AG08395 (cell line): ENCODE measurements at regions not wholly inside any gene's neighbourhood (a gene's known extent, or its start where the extent isn't known, plus 50 kb on each side); places are given as distances from the start of the nearest gene placed in this dataset.
"Not testable (repeated sequence)": the region's sequence is repeated elsewhere in the genome, so short reads cannot be mapped to it uniquely, and the experiment has no call there.

Experiments
- DNase-seq: peaks from one replicate; pipeline ENCODE4 v3.0.0; 2012; ENCODE audit warnings: mixed read lengths, low spot score

DNA sequence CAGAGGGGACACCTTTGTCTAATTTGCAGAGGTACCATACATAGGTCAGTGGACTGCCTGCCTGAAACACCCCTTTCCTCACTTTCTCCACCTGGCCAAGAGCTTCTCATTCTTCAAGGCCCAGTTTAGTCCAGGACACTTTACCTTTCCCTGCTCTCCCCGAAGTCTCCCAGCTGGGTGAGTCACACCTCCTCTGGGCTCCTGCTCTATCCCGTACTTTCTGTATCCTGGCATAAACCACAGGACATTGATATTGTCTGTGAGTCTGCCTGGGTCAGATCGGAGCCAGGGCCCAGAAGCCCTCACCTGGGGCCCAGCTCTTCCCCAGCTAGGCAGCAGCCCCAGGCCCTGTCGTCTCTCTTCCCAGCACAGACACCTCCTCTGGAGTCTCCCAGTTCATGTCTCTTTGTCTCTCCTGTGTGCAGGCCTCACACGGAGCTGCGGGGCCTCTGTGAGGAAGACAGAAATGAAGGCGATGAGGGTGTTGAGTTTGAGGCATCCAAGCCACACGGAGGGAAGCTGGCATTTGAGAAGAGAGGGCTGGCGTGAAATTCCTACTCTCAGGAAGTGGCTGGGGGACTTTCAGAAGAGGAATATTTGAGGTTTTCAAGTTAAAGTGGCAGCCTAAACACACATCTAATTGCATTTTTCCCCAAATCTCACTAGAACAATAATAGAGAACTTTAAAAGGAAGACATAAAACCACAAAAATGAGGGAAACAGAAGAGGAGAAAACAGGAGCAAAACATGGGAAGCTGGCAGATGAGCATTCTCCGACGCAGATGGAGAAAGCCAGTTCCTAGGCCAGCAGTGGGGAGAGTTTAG, 79.6 kb upstream of the LAPTM4A start:
- DNase-seq, result peak; percentile 62

DNA sequence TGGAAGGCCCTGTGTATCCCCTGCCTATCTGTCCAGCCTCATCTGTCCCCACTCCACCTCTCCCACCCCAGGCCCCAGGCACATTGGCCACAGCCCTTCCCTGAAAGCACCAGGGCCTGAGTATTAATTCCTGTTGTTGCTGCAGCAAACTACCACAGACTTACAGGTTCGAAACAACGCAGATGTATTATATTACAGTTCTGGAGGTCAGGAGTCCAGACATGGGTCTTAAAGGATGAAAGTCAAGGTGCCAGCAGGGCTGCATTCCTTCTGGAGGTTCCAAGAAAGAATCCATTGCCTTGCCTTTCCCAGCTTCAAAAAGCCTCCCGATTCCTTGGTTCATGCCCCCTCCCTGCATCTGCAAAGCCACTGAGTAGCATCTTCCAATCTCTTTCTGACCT, 78.7 kb upstream of the LAPTM4A start:
- no peak for DNase-seq

- no peak for DNase-seq
Observed at GRCh38 chr2:20129331-20130159, 78.1 kb upstream of the LAPTM4A start.

GRCh38 chr2:20128506-20129330, 77.3 kb upstream of the LAPTM4A start:
- no peak for DNase-seq

DNA sequence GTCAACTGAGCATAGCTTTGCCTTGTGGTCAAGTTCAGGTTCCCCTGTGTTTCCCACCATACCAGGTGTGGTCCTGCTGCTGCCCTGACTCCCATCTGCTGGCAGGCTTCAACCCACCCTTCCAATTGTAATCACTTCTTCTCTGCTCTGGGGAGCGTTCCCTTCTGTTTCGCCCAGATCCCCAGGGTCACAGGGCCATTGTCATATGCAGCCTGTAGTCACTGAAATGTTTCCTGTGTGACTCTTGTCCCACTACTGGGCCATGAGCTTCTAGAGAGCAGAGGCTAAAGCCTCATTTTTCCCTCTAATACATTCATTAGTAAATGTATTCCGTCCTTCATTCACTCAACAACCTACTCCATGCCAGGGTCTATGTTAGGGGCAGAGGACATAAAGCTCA, 75.0 kb upstream of the LAPTM4A start:
- no peak for DNase-seq

- no peak for DNase-seq
Observed at GRCh38 chr2:20126040-20126439, 74.6 kb upstream of the LAPTM4A start.

GRCh38 chr2:20125616-20126015, 74.2 kb upstream of the LAPTM4A start:
- DNase-seq, result peak; percentile 29

- DNase-seq, result no peak
Observed at GRCh38 chr2:20125164-20125563, 73.7 kb upstream of the LAPTM4A start.

- no peak for DNase-seq
Observed at GRCh38 chr2:20123871-20124594, 72.6 kb upstream of the LAPTM4A start.

DNA sequence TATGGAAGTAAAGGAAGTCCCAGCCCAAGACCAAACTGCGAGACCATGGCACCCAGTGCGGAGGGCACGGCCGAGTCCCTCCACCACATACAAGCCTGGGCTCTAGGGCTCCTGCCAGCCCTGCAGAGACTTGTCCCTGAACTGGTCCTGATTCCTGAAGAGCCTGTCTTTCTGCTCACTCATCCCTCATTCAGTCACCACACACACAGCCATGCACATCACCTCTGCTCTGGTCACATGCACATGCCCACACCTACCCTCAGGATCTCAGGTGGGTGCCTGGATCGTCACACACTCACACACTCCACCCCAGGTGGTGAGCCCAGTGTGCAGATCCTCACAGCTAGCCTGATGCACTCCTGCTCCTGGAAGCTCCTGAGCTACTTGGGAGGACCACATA, 71.4 kb upstream of the LAPTM4A start:
- DNase-seq, result no peak

DNA sequence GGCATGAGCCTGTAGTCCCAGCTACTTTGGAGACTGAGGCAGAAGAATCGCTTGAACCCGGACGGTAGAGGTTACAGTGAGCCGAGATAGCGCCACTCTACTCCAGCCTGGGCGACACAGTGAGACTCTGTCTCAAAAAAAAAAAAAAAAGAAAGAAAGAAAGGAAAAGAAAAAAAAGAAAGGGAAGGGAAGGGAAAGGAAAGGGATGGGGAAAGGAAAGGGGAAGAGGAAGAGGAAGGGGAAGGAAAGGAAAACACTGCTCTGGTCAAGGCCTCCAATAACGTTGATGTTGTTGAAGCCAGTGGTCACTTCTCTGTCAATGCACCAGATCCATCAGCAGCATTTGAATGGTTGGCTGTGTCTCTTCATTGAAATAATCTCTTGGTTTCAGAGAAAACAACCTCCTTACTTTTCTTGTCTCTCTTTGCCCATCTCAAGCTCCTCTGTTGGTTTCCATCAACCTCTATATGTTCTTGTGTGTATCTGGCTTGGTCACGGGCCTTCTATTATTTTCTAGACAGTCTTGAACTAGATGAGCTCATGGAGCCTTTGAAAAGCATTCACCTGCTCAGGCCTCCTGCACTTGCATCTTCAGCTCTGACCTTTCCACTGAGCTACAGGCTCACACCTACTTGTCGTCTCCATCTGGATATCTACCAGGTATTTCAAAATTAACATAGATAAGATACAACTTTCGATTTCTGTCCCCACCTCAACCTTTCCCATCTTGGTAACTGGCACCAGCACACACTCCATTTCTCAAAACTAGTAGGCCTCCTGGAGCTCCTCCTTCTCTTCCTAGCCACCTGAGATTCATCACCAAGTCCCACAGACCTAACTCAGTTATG, 69.4 kb upstream of the LAPTM4A start:
- no peak for DNase-seq

- DNase-seq, result no peak
Observed at GRCh38 chr2:20118051-20118450, 66.6 kb upstream of the LAPTM4A start.

DNA sequence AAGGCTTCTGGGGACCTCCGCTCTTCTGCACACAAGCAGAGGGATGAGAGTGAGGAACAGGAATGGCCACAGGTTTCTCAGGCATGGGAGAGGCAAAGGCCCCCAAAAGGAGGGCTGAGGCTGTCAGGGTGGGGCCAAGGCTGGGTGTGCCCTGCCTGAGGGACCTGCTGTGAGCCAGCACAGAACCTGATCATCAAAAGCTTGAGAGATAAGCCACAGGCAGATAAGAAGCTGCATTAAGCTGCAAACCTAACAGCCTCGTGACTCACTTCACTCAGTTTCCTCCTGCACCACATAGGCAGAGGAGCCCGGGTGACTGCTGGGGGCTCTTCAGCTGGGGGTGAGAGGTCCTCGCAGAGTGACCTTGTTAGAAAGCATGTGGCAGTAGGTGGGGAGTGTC, 64.5 kb upstream of the LAPTM4A start:
- DNase-seq, result no peak

GRCh38 chr2:20115374-20115773, 63.9 kb upstream of the LAPTM4A start:
- no peak for DNase-seq

- no peak for DNase-seq
Observed at GRCh38 chr2:20113986-20114938, 62.8 kb upstream of the LAPTM4A start.

DNA sequence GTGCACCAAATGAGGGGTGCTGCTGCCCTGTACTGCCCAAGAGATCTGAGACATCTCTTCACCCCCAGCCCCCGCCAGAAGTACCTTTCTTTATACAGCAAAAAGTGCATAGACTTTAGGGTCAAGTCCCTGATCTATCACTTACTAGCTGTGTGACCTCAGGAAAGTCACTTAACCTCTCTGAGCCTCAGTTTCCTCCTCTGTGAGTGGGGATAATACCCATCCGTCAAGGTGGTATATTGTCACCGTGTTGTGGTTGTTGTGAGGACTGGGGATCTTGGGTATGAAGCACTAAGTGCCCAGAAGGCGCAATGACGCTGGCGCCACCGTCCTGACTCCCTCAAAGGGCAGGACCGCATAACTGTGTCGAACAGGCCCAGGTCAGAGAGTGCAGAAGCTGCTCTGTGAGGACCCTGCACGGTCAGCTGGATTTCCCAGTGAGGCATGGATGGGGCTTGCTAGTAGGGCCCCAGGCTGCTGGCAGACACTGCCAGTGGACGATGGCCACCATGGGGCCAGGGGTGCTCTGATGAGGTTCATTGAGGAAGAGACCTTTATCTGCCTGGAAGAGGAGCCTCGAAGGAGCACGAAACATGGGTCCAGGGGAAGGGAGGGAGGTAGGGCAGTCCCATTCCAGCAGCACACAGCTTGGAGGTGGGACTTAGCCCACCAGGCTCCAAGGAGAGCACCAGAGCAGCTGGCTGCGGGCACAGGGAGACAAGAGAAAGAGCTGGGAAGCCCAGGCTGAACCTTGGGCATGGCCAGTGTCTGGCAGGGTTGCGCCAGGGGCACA, 61.8 kb upstream of the LAPTM4A start:
- no peak for DNase-seq

- DNase-seq, result not testable (repeated sequence)
Observed at GRCh38 chr2:20112361-20112760, 60.9 kb upstream of the LAPTM4A start.

DNA sequence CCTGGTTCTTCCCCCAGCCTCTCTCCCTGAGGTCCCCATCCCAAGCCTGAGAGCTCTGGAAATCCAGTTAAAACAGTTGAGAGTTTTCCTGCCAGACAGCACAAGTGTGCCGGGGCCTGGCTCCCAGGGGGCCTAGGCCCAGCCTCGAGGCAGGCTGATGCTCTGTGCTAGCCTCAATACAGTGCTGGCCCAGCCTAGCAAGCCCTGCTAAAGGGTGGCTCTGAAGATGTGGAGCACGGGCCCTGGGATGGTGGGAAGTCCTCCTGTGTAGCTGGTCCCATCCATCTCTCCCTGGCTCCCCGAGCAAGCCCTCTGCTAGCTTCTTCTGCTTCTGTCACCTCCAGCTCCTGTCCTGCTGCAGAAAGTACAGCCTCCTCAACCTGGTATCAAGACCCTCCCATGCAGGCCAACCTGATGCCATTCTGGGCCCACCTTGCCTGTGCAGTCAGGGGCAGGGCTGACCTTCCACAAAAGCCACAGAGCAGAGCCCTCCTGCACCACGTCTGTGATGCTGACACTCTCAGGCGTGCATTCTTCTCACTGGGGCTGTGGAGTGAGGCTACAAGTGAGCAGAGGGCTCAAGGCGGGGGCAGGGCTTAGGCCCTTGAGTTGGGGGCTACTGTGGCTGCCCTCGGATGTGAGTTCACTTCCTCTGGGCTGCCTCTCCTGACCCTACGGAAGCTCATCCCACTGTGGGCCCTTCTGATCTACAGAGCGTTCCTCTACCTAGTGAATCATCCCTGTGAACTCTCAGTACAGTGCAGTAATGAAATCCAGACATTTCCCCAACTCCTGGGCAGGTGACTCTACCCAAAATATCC, 60.1 kb upstream of the LAPTM4A start:
- no peak for DNase-seq
